H1 (cell line): ENCODE measurements at regions not wholly inside any gene's neighbourhood (a gene's known extent, or its start where the extent isn't known, plus 50 kb on each side); places are given as distances from the start of the nearest gene placed in this dataset.

Source experiments
- CTCF ChIA-PET: fragments of 300-600 bp; sonication (Branson Sonifier 250); formaldehyde crosslinking; loops from one replicate; lab custom pipeline; 2021; ENCODE audit not compliant: partially characterized antibody; lab: Charles Lee
- POLR2A ChIA-PET: fragments of 300-600 bp; sonication (Branson Sonifier 250); formaldehyde crosslinking; loops from one replicate; lab custom pipeline; 2021; ENCODE audit warnings: inconsistent platforms; ENCODE audit not compliant: partially characterized antibody; lab: Charles Lee
- DNase-seq, 2 experiments: peaks; one replicate each; pipeline versions ENCODE4 v3.0.0 to v3.0.0-alpha.2; 2010 to 2022; ENCODE audit warnings: low spot score in 2 of 2, low read depth in 1 of 2, mixed read lengths in 1 of 2
- FAIRE-seq: peaks from 2 replicates; lab custom pipeline; 2011; peaks lifted over from hg19 to GRCh38; lab: Jason Lieb, UNC
- H2AFZ ChIP-seq: 2 replicates; pipeline ENCODE4 v1.8.1; 2012; ENCODE audit warnings: low read length, inconsistent platforms
- H2AK5ac ChIP-seq: 2 replicates; pipeline ENCODE4 v1.6.1; 2013; ENCODE audit warnings: low read depth, low read length
- H2BK120ac ChIP-seq: replicated peaks from 2 replicates; pipeline ENCODE3; 2013; ENCODE audit warnings: low read depth, low read length, inconsistent platforms
- H2BK12ac ChIP-seq: 2 replicates; pipeline ENCODE4 v1.6.1; 2013; ENCODE audit warnings: low read depth, low read length
- H2BK15ac ChIP-seq: 2 replicates; pipeline ENCODE4 v1.6.1; 2013; ENCODE audit warnings: low read length
- H2BK20ac ChIP-seq: 2 replicates; pipeline ENCODE4 v1.6.1; 2013; ENCODE audit warnings: low read length
- H2BK5ac ChIP-seq: 2 replicates; pipeline ENCODE4 v1.6.1; 2013; ENCODE audit warnings: low read depth, low read length
- H3K14ac ChIP-seq: 2 replicates; pipeline ENCODE4 v1.6.1; 2013; ENCODE audit warnings: inconsistent platforms; ENCODE audit not compliant: insufficient read length
- H3K18ac ChIP-seq: 2 replicates; pipeline ENCODE4 v1.6.1; 2013; ENCODE audit warnings: low read length; ENCODE audit errors: extremely low read depth
- H3K23ac ChIP-seq: 2 replicates; pipeline ENCODE4 v1.6.1; 2013; ENCODE audit warnings: inconsistent platforms; ENCODE audit not compliant: insufficient read length
- H3K23me2 ChIP-seq: 2 replicates; pipeline ENCODE4 v1.6.1; 2013; ENCODE audit warnings: low read depth, low read length
- H3K27ac ChIP-seq: 2 replicates; pipeline ENCODE4 v1.6.1; 2011; ENCODE audit warnings: low read depth, low read length, inconsistent platforms
- H3K27me3 ChIP-seq, 4 experiments: replicated peaks in 1 of 4; 1 replicate in 1 of 4; 2 replicates in 3 of 4; pipeline versions ENCODE4 v1.6.1 to v1.8.1; 2011 to 2013; ENCODE audit warnings: low read length in 3 of 4, mild to moderate bottlenecking in 3 of 4, inconsistent platforms in 2 of 4, mixed read lengths in 2 of 4, moderate library complexity in 1 of 4; ENCODE audit not compliant: control insufficient read depth in 3 of 4, insufficient read depth in 3 of 4; ENCODE audit errors: extremely low read depth in 1 of 4
- H3K36me3 ChIP-seq, 4 experiments: 2 replicates each; pipeline versions ENCODE4 v1.6.1 to v1.8.1; 2011 to 2013; ENCODE audit warnings: mild to moderate bottlenecking in 4 of 4, low read length in 3 of 4, moderate library complexity in 2 of 4, control low read depth in 1 of 4, inconsistent platforms in 1 of 4; ENCODE audit not compliant: insufficient read depth in 4 of 4, control insufficient read depth in 2 of 4
- H3K4ac ChIP-seq: replicated peaks from 2 replicates; pipeline ENCODE3; 2013; ENCODE audit warnings: low read length, low read depth, mixed read lengths, inconsistent platforms; ENCODE audit not compliant: insufficient read length
- H3K4me1 ChIP-seq, 4 experiments: replicated peaks in 1 of 4; 1 replicate in 1 of 4; 2 replicates in 3 of 4; pipeline versions ENCODE4 v1.6.1 to v1.8.1; 2011 to 2013; ENCODE audit warnings: low read length in 3 of 4, inconsistent platforms in 2 of 4, mixed read lengths in 1 of 4; ENCODE audit not compliant: insufficient read depth in 4 of 4, control insufficient read depth in 3 of 4
- H3K4me2 ChIP-seq, 2 experiments: 2 replicates each; pipeline versions ENCODE4 v1.6.1 to v1.8.1; 2011 to 2013; ENCODE audit warnings: low read depth in 2 of 2, low read length in 2 of 2, control low read depth in 1 of 2, inconsistent platforms in 1 of 2, mild to moderate bottlenecking in 1 of 2; ENCODE audit not compliant: insufficient read depth in 1 of 2
- H3K4me3 ChIP-seq, 4 experiments: fragments of 200-600, 300-600 bp in 1 of 4; sonication (generic), shearing (Covaris generic), sonication (Bioruptor Twin) in 1 of 4; 2 replicates each; pipeline versions ENCODE4 v1.5.1 to v1.8.1; 2011 to 2016; ENCODE audit warnings: low read length in 4 of 4, low read depth in 3 of 4, control low read depth in 2 of 4, inconsistent platforms in 2 of 4, mild to moderate bottlenecking in 2 of 4, mixed read lengths in 1 of 4, moderate library complexity in 1 of 4; ENCODE audit not compliant: insufficient read depth in 2 of 4; ENCODE audit errors: extremely low read depth in 1 of 4
- H3K56ac ChIP-seq: replicated peaks from 2 replicates; pipeline ENCODE3; 2013; ENCODE audit warnings: low read depth, mild to moderate bottlenecking, mixed read lengths, low read length, inconsistent platforms; ENCODE audit not compliant: insufficient read length
- H3K79me1 ChIP-seq: 2 replicates; pipeline ENCODE4 v1.6.1; 2013; ENCODE audit warnings: low read depth, low read length, control low read depth
- H3K79me2 ChIP-seq, 2 experiments: 2 replicates each; pipeline versions ENCODE4 v1.6.1 to v1.8.1; 2012 to 2013; ENCODE audit warnings: low read length in 2 of 2, mild to moderate bottlenecking in 2 of 2, inconsistent platforms in 1 of 2; ENCODE audit not compliant: insufficient read depth in 2 of 2, control insufficient read depth in 1 of 2
- H3K9ac ChIP-seq, 4 experiments: replicated peaks in 1 of 4; 1 replicate in 1 of 4; 2 replicates in 3 of 4; pipeline versions ENCODE4 v1.6.1 to v1.8.1; 2011 to 2013; ENCODE audit warnings: low read depth in 3 of 4, low read length in 3 of 4, control low read depth in 2 of 4, mild to moderate bottlenecking in 2 of 4, moderate library complexity in 2 of 4, inconsistent platforms in 1 of 4; ENCODE audit errors: extremely low read depth in 1 of 4
- H3K9me3 ChIP-seq, 2 experiments: 2 replicates each; pipeline versions ENCODE4 v1.6.1 to v1.8.1; 2012 to 2013; ENCODE audit warnings: mild to moderate bottlenecking in 2 of 2, moderate library complexity in 2 of 2, control low read depth in 1 of 2, inconsistent platforms in 1 of 2, low read depth in 1 of 2, low read length in 1 of 2, mixed read lengths in 1 of 2; ENCODE audit not compliant: insufficient read depth in 2 of 2
- H4K20me1 ChIP-seq, 2 experiments: replicated peaks in 1 of 2; 2 replicates each; pipeline versions ENCODE3 to v1.8.1; 2011 to 2013; ENCODE audit warnings: inconsistent platforms in 2 of 2, low read length in 2 of 2, mild to moderate bottlenecking in 1 of 2; ENCODE audit not compliant: insufficient read depth in 2 of 2, control insufficient read depth in 1 of 2
- H4K5ac ChIP-seq: 2 replicates; pipeline ENCODE4 v1.6.1; 2013; ENCODE audit warnings: low read length, low read depth, mixed read lengths, inconsistent platforms; ENCODE audit not compliant: insufficient read length
- H4K8ac ChIP-seq: 2 replicates; pipeline ENCODE4 v1.8.0; 2013; ENCODE audit warnings: mild to moderate bottlenecking, moderate library complexity, low read length, inconsistent platforms; ENCODE audit not compliant: insufficient read depth; ENCODE audit errors: extremely low read depth
- H4K91ac ChIP-seq: replicated peaks from 2 replicates; pipeline ENCODE3; 2013; ENCODE audit warnings: low read length, mixed read lengths, inconsistent platforms; ENCODE audit not compliant: insufficient read length
- ASH2L ChIP-seq: fragments of 200-600, 300-600 bp; sonication (generic); IDR thresholded peaks from one replicate; pipeline ENCODE4 v1.7.1; 2017; ENCODE audit warnings: low read length
- BRCA1 ChIP-seq: IDR thresholded peaks from 2 replicates; pipeline ENCODE4 v1.6.1; 2012; ENCODE audit warnings: low read depth, low read length, improper control_type of control experiment
- NANOG ChIP-seq: IDR thresholded peaks from 2 replicates; pipeline ENCODE4 v1.6.1; 2011; ENCODE audit warnings: low read length, low read depth, mild to moderate bottlenecking, inconsistent platforms; ENCODE audit not compliant: insufficient read depth, poor library complexity, severe bottlenecking
- RNF2 ChIP-seq: fragments of 200-900, 300-1000 bp; sonication (generic); IDR thresholded peaks from 2 replicates; pipeline ENCODE4 v1.7.1; 2016; ENCODE audit warnings: borderline replicate concordance, low read depth, mild to moderate bottlenecking, antibody characterized with exemption, low read length; ENCODE audit not compliant: poor library complexity, severe bottlenecking; ENCODE audit errors: missing control alignments
- WGBS, 2 experiments: shearing (Covaris generic) in 1 of 2; methylation state at CpG; one replicate each; pipeline versions ENCODE4 v1.1.6 to v1.1.7; 2013 to 2015; ENCODE audit warnings: low lambda C conversion rate in 2 of 2, mixed read lengths in 2 of 2, inconsistent platforms in 1 of 2, low coverage in 1 of 2, missing lambda C conversion rate in 1 of 2; ENCODE audit not compliant: insufficient replicate concordance in 2 of 2, insufficient coverage in 1 of 2, insufficient read length in 1 of 2; ENCODE audit errors: extremely low coverage in 1 of 2, missing lambda C conversion rate in 1 of 2; 5-methylcytosine and 5-hydroxymethylcytosine counted together
- TF ChIP-seq, protein P1 (sequence below): IDR thresholded peaks from 2 replicates; pipeline ENCODE4 v1.6.1; 2012; ENCODE audit warnings: inconsistent platforms

DNA sequence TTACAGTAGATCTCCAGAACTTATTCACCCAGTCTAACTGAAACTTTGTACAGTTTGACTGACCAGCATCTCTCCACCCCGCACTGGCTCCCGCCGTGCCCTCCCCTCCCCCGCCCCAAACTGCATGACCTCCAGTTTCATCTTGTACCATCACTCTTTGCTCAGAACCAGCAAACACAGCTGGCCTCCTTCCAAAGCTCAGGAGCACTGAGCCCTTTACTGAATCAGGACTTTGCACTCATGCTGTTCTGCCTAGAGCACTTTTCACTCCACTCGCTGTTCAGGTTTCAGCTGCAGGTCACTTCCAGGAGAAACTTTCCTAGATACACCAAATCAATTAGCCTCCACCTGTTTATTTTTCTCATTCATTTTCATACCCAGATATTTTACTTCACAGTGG is 455.3 kb upstream of the PDE3A start:
- H3K9me3 ChIP-seq, result no peaks in the 10 kb centered on the region
- H2BK120ac ChIP-seq, result no peak overlapping the region
- no peaks in the 10 kb centered on the region for H3K23me2 ChIP-seq
- no peak overlapping the region for H2BK15ac ChIP-seq
- no peak overlapping the region for H4K5ac ChIP-seq
- 81% methylated on average over 2 of the region's 5 CpGs; no CpG with 5 or more reads in 1 of the 2 experiments for WGBS, 2 experiments
- no peaks in the 10 kb centered on the region for H3K36me3 ChIP-seq
- H3K23ac ChIP-seq, result no peak overlapping the region
- no peak overlapping the region for H3K18ac ChIP-seq
- no peaks in the 10 kb centered on the region for H3K79me1 ChIP-seq
- H2AFZ ChIP-seq, result no peak overlapping the region
- no peak overlapping the region for H2AK5ac ChIP-seq
- POLR2A ChIA-PET, result no interaction called here
- no peak overlapping the region for H2BK20ac ChIP-seq
- H3K4ac ChIP-seq, result no peak overlapping the region
- FAIRE-seq (no peak), DNase-seq (no peak)
- H4K91ac ChIP-seq, result no peak overlapping the region
- H2BK12ac ChIP-seq, result no peak overlapping the region
- H3K56ac ChIP-seq, result no peak overlapping the region
- H3K27ac ChIP-seq, result no peak overlapping the region
- H3K14ac ChIP-seq, result no peak overlapping the region
- H4K8ac ChIP-seq, result no peak overlapping the region
- TF ChIP-seq RNF2 (no peak), ASH2L (no peak), BRCA1 (no peak), NANOG (no peak)
- TF ChIP-seq, protein P1, sequence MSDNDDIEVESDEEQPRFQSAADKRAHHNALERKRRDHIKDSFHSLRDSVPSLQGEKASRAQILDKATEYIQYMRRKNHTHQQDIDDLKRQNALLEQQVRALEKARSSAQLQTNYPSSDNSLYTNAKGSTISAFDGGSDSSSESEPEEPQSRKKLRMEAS, result no peak
- H3K79me2 ChIP-seq, result no peaks in the 10 kb centered on the region
- H4K20me1 ChIP-seq, result no peaks in the 10 kb centered on the region
- H3K4me3 ChIP-seq, result no peak overlapping the region
- H2BK5ac ChIP-seq, result no peak overlapping the region
- CTCF ChIA-PET, result interaction anchor here (0.8 to 1.4 kb wide), 6 partner anchors 8 to 308 kb away, joined by 3 read pairs; no protein-coding TSS in a partner anchor
- no peak overlapping the region for H3K4me2 ChIP-seq
- H3K27me3 ChIP-seq, result no peaks in the 10 kb centered on the region; a peak in 1 of 7 replicates
- peaks cover 0 to 15% (median 4%) of the 10 kb centered on the region in 4 experiments; a peak in 3 of 7 replicates for H3K4me1 ChIP-seq
- no peak overlapping the region for H3K9ac ChIP-seq
